GM23338 (cell line): ENCODE measurements at regions not wholly inside any gene's neighbourhood (a gene's known extent, or its start where the extent isn't known, plus 50 kb on each side); places are given as distances from the start of the nearest gene placed in this dataset.

Source experiments
- ATAC-seq: fragments of 200-7000 bp; cut with Tn5 transposase; 3 replicates; pipeline ENCODE4 v1.9.1; 2020
- DNase-seq: peaks from one replicate; pipeline ENCODE4 v3.0.0-alpha.2; 2015; ENCODE audit warnings: low spot score
- H2AFZ ChIP-seq: fragments of 200-600 bp; sonication (generic); 2 replicates; pipeline ENCODE4 v1.8.0; 2016; ENCODE audit warnings: antibody characterized with exemption, mild to moderate bottlenecking, moderate library complexity
- H3F3A ChIP-seq: fragments of 200-600 bp; sonication (generic); replicated peaks from 2 replicates; pipeline ENCODE4 v1.8.0; 2017; ENCODE audit warnings: antibody characterized with exemption, mixed run types, low read depth
- H3K27ac ChIP-seq: fragments of 200-600 bp; sonication (generic); 2 replicates; pipeline ENCODE4 v1.6.1; 2016; ENCODE audit warnings: low read depth
- H3K27me3 ChIP-seq: fragments of 200-600 bp; sonication (generic); 2 replicates; pipeline ENCODE4 v1.8.0; 2016; ENCODE audit warnings: mild to moderate bottlenecking, mixed run types, moderate library complexity; ENCODE audit not compliant: insufficient read depth
- H3K36me3 ChIP-seq: fragments of 200-600 bp; sonication (generic); 2 replicates; pipeline ENCODE4 v1.8.0; 2016; ENCODE audit warnings: mild to moderate bottlenecking; ENCODE audit not compliant: insufficient read depth
- H3K4me1 ChIP-seq: fragments of 200-600 bp; sonication (generic); 2 replicates; pipeline ENCODE4 v1.8.0; 2016; ENCODE audit warnings: mild to moderate bottlenecking, moderate library complexity; ENCODE audit not compliant: insufficient read depth
- H3K4me2 ChIP-seq: fragments of 200-600 bp; sonication (generic); 2 replicates; pipeline ENCODE4 v1.7.1; 2017; ENCODE audit warnings: mixed run types
- H3K4me3 ChIP-seq: fragments of 200-600 bp; sonication (generic); 2 replicates; pipeline ENCODE4 v1.6.1; 2016; ENCODE audit warnings: mixed run types
- H3K79me2 ChIP-seq: fragments of 200-600 bp; sonication (generic); replicated peaks from 2 replicates; pipeline ENCODE4 v1.8.0; 2017; ENCODE audit warnings: mild to moderate bottlenecking; ENCODE audit not compliant: insufficient read depth
- H3K9me2 ChIP-seq: fragments of 200-600 bp; sonication (generic); 2 replicates; pipeline ENCODE4 v1.8.0; 2017; ENCODE audit not compliant: insufficient read depth
- H4K20me1 ChIP-seq: fragments of 200-600 bp; sonication (generic); replicated peaks from 2 replicates; pipeline ENCODE4 v1.8.0; 2017; ENCODE audit warnings: mild to moderate bottlenecking; ENCODE audit not compliant: insufficient read depth
- H3K27ac Mint-ChIP-seq: 2 replicates; pipeline ENCODE4 v1.8.0; 2020; ENCODE audit warnings: inconsistent platforms, mild to moderate bottlenecking, moderate library complexity, mixed read lengths
- H3K27me3 Mint-ChIP-seq: 3 replicates; pipeline ENCODE4 v1.8.0; 2022; ENCODE audit warnings: low read depth, mild to moderate bottlenecking, moderate library complexity, mixed read lengths, inconsistent platforms; ENCODE audit not compliant: insufficient read depth, poor library complexity
- H3K36me3 Mint-ChIP-seq: 3 replicates; pipeline ENCODE4 v1.8.0; 2021; ENCODE audit warnings: low read depth, mild to moderate bottlenecking, inconsistent platforms, moderate library complexity, mixed read lengths
- H3K4me1 Mint-ChIP-seq: 3 replicates; pipeline ENCODE4 v1.8.0; 2020; ENCODE audit warnings: mild to moderate bottlenecking, inconsistent platforms, mixed read lengths
- H3K4me3 Mint-ChIP-seq: 3 replicates; pipeline ENCODE4 v1.8.0; 2021; ENCODE audit warnings: moderate library complexity, mild to moderate bottlenecking, inconsistent platforms, mixed read lengths
- H3K9me3 Mint-ChIP-seq: 3 replicates; pipeline ENCODE4 v1.8.0; 2020; ENCODE audit warnings: moderate library complexity, mild to moderate bottlenecking, inconsistent platforms, mixed read lengths
- CREB1 ChIP-seq: fragments of 250-450 bp; sonication (Bioruptor Pico); IDR thresholded peaks from 2 replicates; pipeline ENCODE4 v1.5.0; 2020; ENCODE audit warnings: low read depth, mild to moderate bottlenecking, moderate library complexity
- EZH2 ChIP-seq: fragments of 200-600 bp; sonication (generic); IDR thresholded peaks from one replicate; pipeline ENCODE4 v1.8.0; 2017; ENCODE audit warnings: antibody characterized with exemption, mild to moderate bottlenecking, low read depth; ENCODE audit not compliant: unreplicated experiment
- JUNB ChIP-seq: IDR thresholded peaks from one replicate; pipeline ENCODE4 v1.6.1; 2016; ENCODE audit warnings: antibody characterized with exemption; ENCODE audit not compliant: unreplicated experiment
- NANOG ChIP-seq: IDR thresholded peaks from 2 replicates; pipeline ENCODE4 v1.6.1; 2016; ENCODE audit warnings: antibody characterized with exemption, borderline replicate concordance
- POLR2AphosphoS5 ChIP-seq: IDR thresholded peaks from 2 replicates; pipeline ENCODE4 v1.6.1; 2016; ENCODE audit warnings: antibody characterized with exemption, low read depth
- ZNF331 ChIP-seq: fragments of 250-450 bp; sonication (Bioruptor Pico); IDR thresholded peaks from 2 replicates; pipeline ENCODE4 v1.5.0; 2020; ENCODE audit warnings: low read depth, mild to moderate bottlenecking, moderate library complexity
- ZNF462 ChIP-seq: fragments of 250-450 bp; sonication (Bioruptor Pico); IDR thresholded peaks from 2 replicates; pipeline ENCODE4 v1.5.0; 2020; ENCODE audit warnings: mild to moderate bottlenecking, moderate library complexity

DNA sequence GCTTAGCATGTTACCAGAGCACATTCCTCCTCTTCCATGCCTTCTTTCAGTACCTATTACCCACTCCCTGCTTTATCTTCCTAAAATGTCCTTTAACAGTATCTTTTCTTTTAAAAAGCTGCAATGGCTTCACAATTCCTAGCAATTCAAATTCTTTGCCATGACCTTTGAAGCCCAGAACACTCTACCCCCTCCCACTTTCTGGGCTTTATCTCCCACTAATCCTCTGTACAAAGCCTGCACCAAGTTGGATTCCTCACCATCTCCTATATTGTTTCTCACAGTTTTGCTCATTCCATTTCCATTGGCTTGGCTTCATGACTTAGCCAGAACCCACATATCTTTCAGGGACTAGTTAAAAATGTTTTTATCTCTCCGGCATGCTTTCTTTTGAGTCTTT, 80.9 kb downstream of the FAM76B start:
- Histone ChIP-seq H3K79me2 (no peaks in the 10 kb centered on the region), H3K27ac (no peak overlapping the region), H3K9me2 (no peaks in the 10 kb centered on the region), H3K4me1 (no peaks in the 10 kb centered on the region), H4K20me1 (no peaks in the 10 kb centered on the region), H3K4me2 (no peak overlapping the region), H3K4me3 (no peak overlapping the region), H3K27me3 (no peaks in the 10 kb centered on the region), H3K36me3 (no peaks in the 10 kb centered on the region), H2AFZ (no peak overlapping the region), H3F3A (no peaks in the 10 kb centered on the region)
- H3K27me3 Mint-ChIP-seq = no peaks in the 10 kb centered on the region
- ATAC-seq (no peak), DNase-seq (no peak)
- H3K36me3 Mint-ChIP-seq = no peaks in the 10 kb centered on the region
- no peak for TF ChIP-seq POLR2AphosphoS5
- no peak for TF ChIP-seq NANOG
- TF ChIP-seq EZH2 = no peak
- TF ChIP-seq JUNB = no peak
- TF ChIP-seq ZNF462 (CRISPR knock-in tag) = no peak
- TF ChIP-seq ZNF331 (CRISPR knock-in tag) = no peak
- TF ChIP-seq CREB1 = no peak
- H3K4me3 Mint-ChIP-seq = no peak overlapping the region
- H3K27ac Mint-ChIP-seq = no peak overlapping the region
- no peaks in the 10 kb centered on the region for H3K4me1 Mint-ChIP-seq
- H3K9me3 Mint-ChIP-seq = no peaks in the 10 kb centered on the region

DNA sequence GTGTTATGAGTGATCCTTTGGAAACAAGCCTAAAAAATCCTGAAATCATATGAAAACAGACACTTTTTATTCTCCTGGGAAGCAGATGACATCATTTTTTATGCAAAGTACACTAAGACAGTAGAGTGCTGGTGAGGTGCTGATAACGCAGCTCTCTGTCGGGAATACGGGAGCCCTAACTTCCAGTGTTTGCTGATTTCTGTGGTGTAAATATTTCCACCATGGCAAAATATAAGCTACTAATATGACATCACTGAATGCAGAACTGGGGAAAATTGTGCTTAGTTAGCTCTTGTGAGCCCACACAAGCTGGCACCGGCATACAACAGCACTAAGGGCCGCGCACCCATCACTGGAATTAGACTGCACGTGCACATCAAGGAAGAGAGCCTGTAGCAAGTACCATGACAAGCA, 82.6 kb downstream of the FAM76B start:
- Histone ChIP-seq H3K36me3 (no peaks in the 10 kb centered on the region), H3K4me2 (no peak overlapping the region), H3K79me2 (no peaks in the 10 kb centered on the region), H3K27me3 (no peaks in the 10 kb centered on the region), H3F3A (no peaks in the 10 kb centered on the region), H3K9me2 (no peaks in the 10 kb centered on the region), H3K4me1 (no peaks in the 10 kb centered on the region), H2AFZ (no peak overlapping the region), H4K20me1 (no peaks in the 10 kb centered on the region), H3K27ac (no peak overlapping the region), H3K4me3 (no peak overlapping the region)
- no peaks in the 10 kb centered on the region for H3K36me3 Mint-ChIP-seq
- peaks cover 2% of the 10 kb centered on the region; the same call in 1 of the 3 replicates for H3K4me1 Mint-ChIP-seq
- DNase-seq (no peak), ATAC-seq (no peak)
- H3K27ac Mint-ChIP-seq = no peak overlapping the region
- H3K27me3 Mint-ChIP-seq = no peaks in the 10 kb centered on the region
- H3K9me3 Mint-ChIP-seq = no peaks in the 10 kb centered on the region
- no peak overlapping the region for H3K4me3 Mint-ChIP-seq
- no peak for TF ChIP-seq CREB1
- no peak for TF ChIP-seq JUNB
- no peak for TF ChIP-seq ZNF462 (CRISPR knock-in tag)
